Breast epithelium (tissue), 3 donors: ENCODE measurements at regions not wholly inside any gene's neighbourhood (a gene's known extent, or its start where the extent isn't known, plus 50 kb on each side); places are given as distances from the start of the nearest gene placed in this dataset.

ENCODE experiments used
- POLR2AphosphoS5 ChIP-seq, 3 donors: sonication (generic); formaldehyde crosslinking; IDR thresholded peaks; one replicate each; pipeline ENCODE4 v1.6.1; 2017; ENCODE audit warnings: antibody characterized with exemption in 3 of 3
- TF ChIP-seq, protein P1 (sequence below), 3 donors: fragments of 450-650 bp; IDR thresholded peaks; one replicate each; pipeline ENCODE4 v1.5.1; 2016 to 2017; ENCODE audit warnings: antibody characterized with exemption in 3 of 3, mild to moderate bottlenecking in 3 of 3, moderate library complexity in 3 of 3

DNA sequence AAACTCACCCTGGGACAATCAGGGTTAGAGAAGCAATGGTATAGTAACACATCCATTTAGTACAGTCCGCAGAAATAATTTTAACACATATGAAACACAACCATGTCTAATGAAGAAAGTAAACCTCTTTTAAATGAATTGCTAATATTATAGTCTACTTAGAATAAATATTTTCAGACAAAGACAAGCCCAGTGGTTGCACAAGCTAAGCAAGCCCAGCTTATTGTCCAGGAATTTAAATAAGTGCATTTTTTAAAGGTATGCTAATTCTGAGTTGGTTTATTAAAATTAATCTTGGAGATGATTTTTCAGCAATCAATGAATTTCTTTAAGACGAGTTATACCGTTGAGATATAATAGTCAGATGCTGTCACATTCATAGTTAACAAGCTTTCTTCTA, 118.8 kb upstream of the BLID start:
- TF ChIP-seq, protein P1, sequence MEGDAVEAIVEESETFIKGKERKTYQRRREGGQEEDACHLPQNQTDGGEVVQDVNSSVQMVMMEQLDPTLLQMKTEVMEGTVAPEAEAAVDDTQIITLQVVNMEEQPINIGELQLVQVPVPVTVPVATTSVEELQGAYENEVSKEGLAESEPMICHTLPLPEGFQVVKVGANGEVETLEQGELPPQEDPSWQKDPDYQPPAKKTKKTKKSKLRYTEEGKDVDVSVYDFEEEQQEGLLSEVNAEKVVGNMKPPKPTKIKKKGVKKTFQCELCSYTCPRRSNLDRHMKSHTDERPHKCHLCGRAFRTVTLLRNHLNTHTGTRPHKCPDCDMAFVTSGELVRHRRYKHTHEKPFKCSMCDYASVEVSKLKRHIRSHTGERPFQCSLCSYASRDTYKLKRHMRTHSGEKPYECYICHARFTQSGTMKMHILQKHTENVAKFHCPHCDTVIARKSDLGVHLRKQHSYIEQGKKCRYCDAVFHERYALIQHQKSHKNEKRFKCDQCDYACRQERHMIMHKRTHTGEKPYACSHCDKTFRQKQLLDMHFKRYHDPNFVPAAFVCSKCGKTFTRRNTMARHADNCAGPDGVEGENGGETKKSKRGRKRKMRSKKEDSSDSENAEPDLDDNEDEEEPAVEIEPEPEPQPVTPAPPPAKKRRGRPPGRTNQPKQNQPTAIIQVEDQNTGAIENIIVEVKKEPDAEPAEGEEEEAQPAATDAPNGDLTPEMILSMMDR (IDR thresholded peaks at IDR 0.05): no peak
- TF ChIP-seq POLR2AphosphoS5 (IDR thresholded peaks at IDR 0.05): no peak
